GM21367 (cell line): ENCODE measurements at regions not wholly inside any gene's neighbourhood (a gene's known extent, or its start where the extent isn't known, plus 50 kb on each side); places are given as distances from the start of the nearest gene placed in this dataset.
"Not testable (repeated sequence)": the region's sequence is repeated elsewhere in the genome, so short reads cannot be mapped to it uniquely, and the experiment has no call there.

Source experiments
- ATAC-seq: cut with Tn5 transposase; IDR thresholded peaks from one replicate; pipeline ENCODE4 v1.9.1; 2021; ENCODE audit not compliant: unreplicated experiment

DNA sequence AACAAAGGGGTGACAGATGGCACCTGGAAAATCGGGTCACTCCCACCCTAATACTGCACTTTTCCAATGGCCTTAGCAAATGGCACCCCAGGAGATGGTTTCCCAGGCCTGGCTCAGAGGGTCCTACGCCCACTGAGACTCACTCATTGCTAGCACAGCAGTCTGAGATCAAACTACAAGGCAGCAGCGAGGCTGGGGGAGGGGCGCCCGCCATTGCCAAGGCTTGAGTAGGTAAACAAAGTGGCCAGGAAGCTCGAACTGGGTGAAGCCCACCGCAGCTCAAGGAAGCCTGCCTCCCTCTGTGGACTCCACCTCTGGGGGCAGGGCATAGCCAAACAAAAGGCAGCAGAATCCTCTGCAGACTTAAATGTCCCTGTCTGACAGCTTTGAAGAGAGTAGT is 467.2 kb downstream of the EPHA7 start:
- ATAC-seq, result not testable (repeated sequence)

DNA sequence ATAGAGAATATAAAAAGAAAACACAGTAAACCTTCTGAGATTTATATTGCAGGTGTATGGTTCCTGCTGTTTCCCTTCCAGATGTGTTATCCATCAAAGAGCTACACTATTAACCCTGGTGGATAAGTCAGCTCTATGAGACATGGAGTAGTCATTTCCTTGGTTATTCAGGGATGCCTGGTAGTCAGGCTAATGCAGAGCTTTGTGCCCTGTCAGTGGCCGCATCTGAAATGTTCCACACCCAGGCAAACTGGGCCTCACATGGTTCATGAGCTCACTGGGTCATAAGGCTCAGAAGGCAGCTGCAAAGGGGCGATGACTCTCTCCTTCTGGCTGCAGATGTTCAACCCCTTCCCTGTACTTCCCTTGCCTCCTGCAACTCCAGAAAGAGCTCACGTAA is 473.6 kb downstream of the EPHA7 start:
- ATAC-seq, result no peak

DNA sequence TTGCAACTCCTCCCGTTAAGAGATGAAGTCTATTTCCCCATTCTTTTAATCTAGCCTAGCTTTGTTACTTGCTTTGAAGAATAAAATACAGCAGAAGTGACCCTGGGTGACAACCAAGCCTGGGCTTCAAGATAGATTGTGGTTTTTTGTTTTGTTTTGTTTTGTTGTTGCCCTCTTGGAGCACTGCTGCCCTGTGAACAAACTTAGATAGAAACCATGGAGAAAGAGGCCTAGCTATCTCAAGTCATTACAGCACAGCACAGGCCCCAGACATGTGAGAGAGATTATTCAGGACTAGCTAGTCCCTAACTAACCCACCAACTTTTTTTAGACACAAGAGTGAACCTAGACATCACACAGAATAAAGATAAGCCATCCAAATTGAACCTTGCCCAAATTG is 475.2 kb downstream of the EPHA7 start:
- no peak for ATAC-seq

- ATAC-seq, result no peak
These were observed 476.8 kb downstream of the EPHA7 start for GRCh38 chr6:92942549-92942948.

- no peak for ATAC-seq
These were observed 484.7 kb downstream of the EPHA7 start for GRCh38 chr6:92934625-92935024.

DNA sequence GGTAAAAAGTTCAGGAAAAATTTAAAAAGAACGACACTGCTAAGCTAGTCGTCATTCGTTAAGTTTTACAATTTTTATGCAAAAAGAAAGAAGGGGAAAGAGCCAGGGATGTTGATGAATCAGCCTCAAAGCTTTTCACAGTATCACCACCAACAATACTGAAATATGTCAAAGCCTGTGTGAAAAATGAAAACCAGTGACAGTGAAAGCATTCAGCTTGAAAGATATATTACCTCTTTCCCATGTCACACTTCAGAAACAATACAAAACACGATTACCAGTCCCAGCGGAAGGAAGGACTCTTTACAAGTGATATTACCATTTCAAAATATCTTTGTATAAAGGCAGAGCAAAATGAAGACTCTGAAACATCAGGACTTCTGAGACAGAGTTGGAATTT is 489.2 kb downstream of the EPHA7 start:
- no peak for ATAC-seq

- no peak for ATAC-seq
These were observed 497.0 kb downstream of the EPHA7 start for GRCh38 chr6:92922216-92922806.

GRCh38 chr6:92915466-92915865 is 503.9 kb downstream of the EPHA7 start:
- no peak for ATAC-seq

GRCh38 chr6:92911301-92911700 is 508.1 kb downstream of the EPHA7 start:
- ATAC-seq, result no peak

GRCh38 chr6:92910646-92911045 is 508.7 kb downstream of the EPHA7 start:
- ATAC-seq, result no peak

- ATAC-seq, result no peak
These were observed 513.0 kb downstream of the EPHA7 start for GRCh38 chr6:92906385-92906784.

GRCh38 chr6:92893741-92894140 is 525.6 kb downstream of the EPHA7 start:
- no peak for ATAC-seq

GRCh38 chr6:92892626-92893170 is 526.7 kb downstream of the EPHA7 start:
- no peak for ATAC-seq

DNA sequence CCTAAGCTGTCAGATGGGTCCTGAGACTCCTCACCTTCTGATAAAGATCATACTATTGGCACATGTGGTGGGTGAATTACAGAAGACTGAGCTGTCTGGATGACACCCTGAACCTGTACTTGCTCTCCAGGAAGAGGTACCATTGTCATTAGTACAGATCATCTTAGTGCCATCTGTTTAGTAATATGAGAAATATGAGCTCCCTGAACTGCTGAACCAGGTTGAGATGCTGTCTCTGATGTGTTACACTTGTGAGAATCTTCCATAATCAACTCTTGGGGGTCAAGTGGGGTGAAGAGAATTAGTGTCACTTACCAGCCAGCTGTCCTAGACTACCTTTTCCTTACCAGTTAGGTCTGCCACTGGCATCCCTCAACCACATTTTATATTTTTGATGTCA is 531.0 kb downstream of the EPHA7 start:
- ATAC-seq, result no peak

DNA sequence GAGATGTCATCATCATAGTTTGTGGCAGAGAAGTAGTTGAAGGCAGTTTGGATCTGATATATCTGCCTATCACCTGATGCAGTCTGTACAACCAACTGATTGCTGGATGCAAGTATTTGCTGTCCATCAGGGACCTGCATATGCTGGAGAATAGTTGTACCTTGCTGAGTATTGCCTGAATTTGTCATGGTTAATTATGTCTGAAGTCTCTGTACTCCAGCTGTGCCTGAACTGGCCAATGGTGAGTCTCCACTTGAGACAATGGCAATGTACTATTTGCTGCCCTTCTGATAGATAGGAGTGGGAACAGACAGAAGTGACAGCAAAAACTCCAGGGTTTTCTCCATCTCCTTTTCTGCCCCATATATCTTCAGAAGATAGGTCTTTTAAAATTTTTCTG is 531.5 kb downstream of the EPHA7 start:
- ATAC-seq, result no peak

DNA sequence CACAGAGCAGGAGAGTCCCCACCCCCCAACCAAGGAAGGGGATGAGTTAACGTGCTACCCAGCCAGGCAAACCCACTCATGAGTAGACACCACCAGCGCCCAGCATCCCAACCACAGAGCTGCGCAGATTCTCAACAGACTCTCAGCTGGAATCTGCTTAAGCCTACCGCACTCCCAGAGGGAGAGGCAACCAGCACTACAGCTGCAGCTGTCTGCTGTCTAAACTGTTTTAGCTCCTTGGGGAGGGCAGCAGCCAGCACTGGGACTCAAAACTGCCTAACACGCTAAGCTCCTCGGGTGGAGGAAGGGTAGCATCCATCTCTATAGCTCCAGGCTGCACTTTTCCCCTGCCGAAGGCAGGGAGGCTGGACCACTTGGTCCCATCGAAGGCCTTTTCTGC is 539.8 kb downstream of the EPHA7 start:
- ATAC-seq, result no peak

DNA sequence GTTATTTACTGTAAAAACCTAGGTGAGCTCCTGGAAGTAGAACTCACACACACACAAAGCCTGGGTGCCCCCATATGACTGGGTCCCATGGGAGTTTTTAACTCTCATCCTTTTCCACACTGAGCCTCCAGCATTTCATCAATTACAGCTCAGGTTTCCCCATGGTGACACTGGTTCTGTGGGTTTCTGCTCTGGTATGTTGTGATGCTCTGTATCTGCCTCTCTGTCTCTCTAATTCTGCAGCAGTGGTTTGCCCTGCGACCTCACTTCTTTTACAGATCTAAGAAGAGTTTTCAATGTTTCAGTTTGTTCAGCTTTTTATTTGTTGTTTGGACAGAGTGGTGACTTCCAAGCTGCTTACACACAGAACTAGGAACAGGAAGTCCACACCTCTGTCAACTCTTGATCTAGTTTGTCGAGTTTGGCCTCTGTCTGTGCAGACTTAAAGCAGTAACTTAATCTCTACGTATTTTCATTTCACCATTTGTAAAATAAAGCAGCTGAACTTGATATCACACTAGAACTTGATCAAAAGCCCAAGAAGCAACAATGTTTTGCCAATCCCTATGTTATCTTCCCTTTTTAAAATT is 554.3 kb downstream of the EPHA7 start:
- ATAC-seq, result no peak

GRCh38 chr6:92849636-92850035 is 569.7 kb downstream of the EPHA7 start:
- no peak for ATAC-seq

- no peak for ATAC-seq
These were observed 570.5 kb downstream of the EPHA7 start for GRCh38 chr6:92848901-92849300.

GRCh38 chr6:92848459-92848858 is 570.9 kb downstream of the EPHA7 start:
- ATAC-seq, result no peak

GRCh38 chr6:92847988-92848387 is 571.4 kb downstream of the EPHA7 start:
- no peak for ATAC-seq

DNA sequence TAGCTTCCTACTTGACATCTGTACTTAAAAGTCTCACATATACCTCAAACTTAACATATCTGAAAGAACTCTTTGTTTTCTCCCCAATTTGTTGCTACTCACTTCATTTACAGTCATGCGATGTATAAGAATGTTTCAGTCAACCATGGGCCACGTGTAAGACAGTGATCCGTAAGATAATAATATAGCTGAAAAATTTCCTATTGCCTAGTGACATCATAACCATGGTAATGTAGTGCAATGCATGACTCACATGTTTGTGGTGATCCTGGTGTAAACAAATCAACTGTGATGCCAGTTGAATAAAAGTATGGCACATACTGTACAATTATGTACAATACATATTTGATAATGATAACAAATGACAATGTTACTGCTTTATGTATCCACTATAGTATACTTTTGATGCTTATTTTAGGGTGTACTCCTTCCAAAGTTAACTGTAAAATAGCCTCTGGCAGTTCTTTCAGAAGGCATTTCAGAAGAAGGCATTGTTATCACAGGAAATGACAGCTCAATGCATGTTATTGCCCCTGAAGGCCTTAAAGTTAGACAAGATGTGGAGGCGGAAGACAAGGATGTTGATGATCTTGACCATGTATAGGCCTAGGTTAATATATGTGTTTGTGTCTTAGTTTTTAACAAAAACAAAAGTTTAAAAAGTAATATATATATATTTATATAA is 579.0 kb downstream of the EPHA7 start:
- no peak for ATAC-seq
